ENCODE measurements at regions not wholly inside any gene's neighbourhood (a gene's known extent, or its start where the extent isn't known, plus 50 kb on each side); places are given as distances from the start of the nearest gene placed in this dataset.

DNA sequence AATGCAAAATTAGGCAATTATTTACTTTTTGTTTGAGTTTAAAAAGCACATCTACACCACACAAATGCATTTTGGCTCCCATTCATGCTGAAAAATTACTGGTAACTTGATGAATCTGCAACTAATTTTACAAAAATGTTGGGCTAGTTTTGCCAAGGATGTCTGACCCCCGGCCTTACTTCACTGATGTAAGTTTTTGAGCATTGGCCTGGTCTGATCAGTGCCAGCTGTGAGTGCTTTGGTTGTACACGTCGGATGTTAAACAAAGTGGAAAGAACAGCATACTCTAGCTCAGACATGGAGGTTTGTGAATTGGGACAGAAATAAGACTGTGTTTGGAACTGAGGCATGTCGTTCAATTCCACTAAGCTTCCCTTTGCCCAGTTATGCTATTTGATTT is 1044.2 kb downstream of the TLE4 start:
- TF ChIP-seq, protein P1, sequence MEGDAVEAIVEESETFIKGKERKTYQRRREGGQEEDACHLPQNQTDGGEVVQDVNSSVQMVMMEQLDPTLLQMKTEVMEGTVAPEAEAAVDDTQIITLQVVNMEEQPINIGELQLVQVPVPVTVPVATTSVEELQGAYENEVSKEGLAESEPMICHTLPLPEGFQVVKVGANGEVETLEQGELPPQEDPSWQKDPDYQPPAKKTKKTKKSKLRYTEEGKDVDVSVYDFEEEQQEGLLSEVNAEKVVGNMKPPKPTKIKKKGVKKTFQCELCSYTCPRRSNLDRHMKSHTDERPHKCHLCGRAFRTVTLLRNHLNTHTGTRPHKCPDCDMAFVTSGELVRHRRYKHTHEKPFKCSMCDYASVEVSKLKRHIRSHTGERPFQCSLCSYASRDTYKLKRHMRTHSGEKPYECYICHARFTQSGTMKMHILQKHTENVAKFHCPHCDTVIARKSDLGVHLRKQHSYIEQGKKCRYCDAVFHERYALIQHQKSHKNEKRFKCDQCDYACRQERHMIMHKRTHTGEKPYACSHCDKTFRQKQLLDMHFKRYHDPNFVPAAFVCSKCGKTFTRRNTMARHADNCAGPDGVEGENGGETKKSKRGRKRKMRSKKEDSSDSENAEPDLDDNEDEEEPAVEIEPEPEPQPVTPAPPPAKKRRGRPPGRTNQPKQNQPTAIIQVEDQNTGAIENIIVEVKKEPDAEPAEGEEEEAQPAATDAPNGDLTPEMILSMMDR (IDR thresholded peaks at IDR 0.05) = no peak
- TF ChIP-seq EP300 (IDR thresholded peaks at IDR 0.05) (no peak), POLR2A (IDR thresholded peaks at IDR 0.05) (no peak)
